Panc1 (cell line): ENCODE measurements at regions not wholly inside any gene's neighbourhood (a gene's known extent, or its start where the extent isn't known, plus 50 kb on each side); places are given as distances from the start of the nearest gene placed in this dataset.

Source experiments
- POLR2AphosphoS5 ChIP-seq: IDR thresholded peaks from 2 replicates; pipeline ENCODE4 v1.6.1; 2012; ENCODE audit warnings: mild to moderate bottlenecking, low read depth, low read length, moderate library complexity
- SIN3A ChIP-seq: IDR thresholded peaks from 2 replicates; pipeline ENCODE4 v1.6.1; 2012; ENCODE audit warnings: low read depth, mild to moderate bottlenecking, low read length, moderate library complexity, borderline replicate concordance; ENCODE audit not compliant: insufficient read depth
- TCF7L2 ChIP-seq: IDR thresholded peaks from 2 replicates; pipeline ENCODE4 v1.6.1; 2011; ENCODE audit warnings: mild to moderate bottlenecking, low read depth, low read length, inconsistent platforms
- TF ChIP-seq, protein P1 (sequence below): fragments of 450-650 bp; IDR thresholded peaks from 2 replicates; pipeline ENCODE4 v1.5.1; 2017; ENCODE audit warnings: mild to moderate bottlenecking

DNA sequence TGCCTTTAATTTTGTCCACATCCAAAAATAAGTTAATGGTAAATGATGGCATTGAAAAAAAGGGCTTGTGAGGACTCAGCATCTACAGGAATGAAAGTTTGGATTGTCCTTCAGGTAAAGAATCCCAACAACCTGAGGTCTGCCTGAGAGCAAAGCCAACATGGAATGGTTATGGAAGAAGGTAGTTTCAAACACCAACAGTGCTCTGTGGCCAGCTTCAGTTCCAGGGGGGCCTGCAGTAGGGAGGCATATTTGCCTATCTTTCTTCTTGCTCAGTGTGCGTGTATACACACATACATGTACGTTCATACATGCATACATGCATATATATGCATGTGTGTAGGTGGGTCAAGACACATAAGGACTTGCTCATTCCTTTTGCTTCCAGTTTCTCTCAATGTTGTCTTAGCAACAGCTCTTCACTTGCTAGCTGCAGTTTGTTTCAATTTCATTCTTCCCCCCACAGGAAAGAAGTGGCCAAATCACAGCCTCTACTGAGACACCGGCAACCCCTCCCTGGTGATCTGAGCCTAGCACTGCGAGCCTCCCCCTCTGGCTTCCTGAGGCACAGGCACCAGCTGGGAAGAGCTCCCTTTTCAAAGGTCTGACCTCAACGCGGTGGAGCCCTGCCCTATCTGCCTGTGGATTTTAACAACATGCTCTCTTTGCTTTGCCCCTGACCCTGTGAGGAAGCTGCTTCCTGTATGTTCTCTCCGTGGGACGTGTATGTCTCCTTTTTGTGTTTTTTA lies 146.2 kb downstream of the KLF13 start:
- TF ChIP-seq POLR2AphosphoS5 (no peak), TCF7L2 (no peak), SIN3A (no peak)
- TF ChIP-seq, protein P1, sequence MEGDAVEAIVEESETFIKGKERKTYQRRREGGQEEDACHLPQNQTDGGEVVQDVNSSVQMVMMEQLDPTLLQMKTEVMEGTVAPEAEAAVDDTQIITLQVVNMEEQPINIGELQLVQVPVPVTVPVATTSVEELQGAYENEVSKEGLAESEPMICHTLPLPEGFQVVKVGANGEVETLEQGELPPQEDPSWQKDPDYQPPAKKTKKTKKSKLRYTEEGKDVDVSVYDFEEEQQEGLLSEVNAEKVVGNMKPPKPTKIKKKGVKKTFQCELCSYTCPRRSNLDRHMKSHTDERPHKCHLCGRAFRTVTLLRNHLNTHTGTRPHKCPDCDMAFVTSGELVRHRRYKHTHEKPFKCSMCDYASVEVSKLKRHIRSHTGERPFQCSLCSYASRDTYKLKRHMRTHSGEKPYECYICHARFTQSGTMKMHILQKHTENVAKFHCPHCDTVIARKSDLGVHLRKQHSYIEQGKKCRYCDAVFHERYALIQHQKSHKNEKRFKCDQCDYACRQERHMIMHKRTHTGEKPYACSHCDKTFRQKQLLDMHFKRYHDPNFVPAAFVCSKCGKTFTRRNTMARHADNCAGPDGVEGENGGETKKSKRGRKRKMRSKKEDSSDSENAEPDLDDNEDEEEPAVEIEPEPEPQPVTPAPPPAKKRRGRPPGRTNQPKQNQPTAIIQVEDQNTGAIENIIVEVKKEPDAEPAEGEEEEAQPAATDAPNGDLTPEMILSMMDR: no peak
